A549 (cell line): ENCODE measurements at regions not wholly inside any gene's neighbourhood (a gene's known extent, or its start where the extent isn't known, plus 50 kb on each side); places are given as distances from the start of the nearest gene placed in this dataset.

Source experiments
- BHLHE40 ChIP-seq: IDR thresholded peaks from 2 replicates; pipeline ENCODE4 v1.6.1; 2012; ENCODE audit warnings: low read depth, low read length, inconsistent platforms
- CTCF ChIP-seq: fragments of >200 bp; sonication (Bioruptor Twin); formaldehyde crosslinking; IDR thresholded peaks from 3 replicates; pipeline ENCODE4 v1.5.1; 2016
- EP300 ChIP-seq, 2 experiments: fragments of >200 bp; sonication (Bioruptor Twin); formaldehyde crosslinking; IDR thresholded peaks; 2 replicates in 1 of 2; 3 replicates in 1 of 2; pipeline ENCODE4 v1.6.1; 2016 to 2017
- FOSL2 ChIP-seq, 2 experiments: fragments of 450-650 bp in 1 of 2; fragments of >200 bp in 1 of 2; sonication (Bioruptor Twin) in 1 of 2; formaldehyde crosslinking; IDR thresholded peaks; 2 replicates each; pipeline versions ENCODE4 v1.5.0 to v1.6.1; 2016 to 2020; ENCODE audit warnings: mild to moderate bottlenecking in 1 of 2, moderate library complexity in 1 of 2
- PHF8 ChIP-seq: fragments of 200-600 bp; sonication (generic); IDR thresholded peaks from 2 replicates; pipeline ENCODE4 v1.6.1; 2016; ENCODE audit warnings: low read depth, mild to moderate bottlenecking, antibody characterized with exemption, moderate library complexity, borderline replicate concordance
- POLR2A ChIP-seq: IDR thresholded peaks from 2 replicates; pipeline ENCODE4 v1.6.1; 2012; ENCODE audit warnings: mild to moderate bottlenecking, low read length
- USF2 ChIP-seq: fragments of 450-650 bp; IDR thresholded peaks from 2 replicates; pipeline ENCODE4 v1.6.1; 2014; ENCODE audit warnings: antibody characterized with exemption

- TF ChIP-seq BHLHE40 (no peak), CTCF (no peak), PHF8 (no peak), EP300 (IDR thresholded peaks at IDR 0.05) (no peak), FOSL2 (IDR thresholded peaks at IDR 0.05) (no peak), FOSL2 (CRISPR knock-in tag; IDR thresholded peaks at IDR 0.05) (no peak), USF2 (no peak), POLR2A (no peak)
These were observed 195.9 kb upstream of the SESN3 start for GRCh38 chr11:95426823-95427462.
